Karpas-422 (cell line): ENCODE measurements at regions not wholly inside any gene's neighbourhood (a gene's known extent, or its start where the extent isn't known, plus 50 kb on each side); places are given as distances from the start of the nearest gene placed in this dataset.

Experiments used
- DNase-seq: peaks from one replicate; pipeline ENCODE4 v3.0.0-alpha.2; 2015
- H2AFZ ChIP-seq: fragments of 200-600 bp; sonication (generic); 2 replicates; pipeline ENCODE4 v1.6.1; 2014; ENCODE audit warnings: antibody characterized with exemption, low read length, mixed read lengths
- H3K27ac ChIP-seq: fragments of 200-600 bp; sonication (generic); 2 replicates; pipeline ENCODE4 v1.5.1; 2014; ENCODE audit warnings: mild to moderate bottlenecking, low read length, moderate library complexity
- H3K27me3 ChIP-seq: fragments of 200-600 bp; sonication (generic); 2 replicates; pipeline ENCODE4 v1.6.1; 2014; ENCODE audit warnings: low read length, mixed read lengths
- H3K36me3 ChIP-seq: fragments of 200-600 bp; sonication (generic); 2 replicates; pipeline ENCODE4 v1.6.1; 2014; ENCODE audit warnings: low read length, mixed read lengths; ENCODE audit not compliant: insufficient read depth
- H3K4me1 ChIP-seq: fragments of 200-600 bp; sonication (generic); 2 replicates; pipeline ENCODE4 v1.6.1; 2014; ENCODE audit warnings: mild to moderate bottlenecking, low read length, mixed read lengths
- H3K4me2 ChIP-seq: fragments of 200-600 bp; sonication (generic); 2 replicates; pipeline ENCODE4 v1.6.1; 2014; ENCODE audit warnings: low read length, low read depth, mild to moderate bottlenecking; ENCODE audit not compliant: poor library complexity, severe bottlenecking
- H3K4me3 ChIP-seq: fragments of 200-600 bp; sonication (generic); 2 replicates; pipeline ENCODE4 v1.5.1; 2014; ENCODE audit warnings: mild to moderate bottlenecking, antibody characterized with exemption, low read length, mixed read lengths
- H3K79me2 ChIP-seq: fragments of 200-600 bp; sonication (generic); 2 replicates; pipeline ENCODE4 v1.6.1; 2014; ENCODE audit warnings: mild to moderate bottlenecking, low read length, mixed read lengths
- H3K9ac ChIP-seq: fragments of 200-600 bp; sonication (generic); 2 replicates; pipeline ENCODE4 v1.6.0; 2014; ENCODE audit warnings: low read length
- H3K9me2 ChIP-seq: fragments of 200-600 bp; sonication (generic), shearing (Covaris generic); replicated peaks from 2 replicates; pipeline ENCODE4 v1.6.0; 2014; ENCODE audit warnings: mild to moderate bottlenecking, low read length, moderate library complexity; ENCODE audit not compliant: insufficient read depth
- H3K9me3 ChIP-seq: fragments of 300-700, 200-600 bp; sonication (generic); 2 replicates; pipeline ENCODE4 v1.6.1; 2014; ENCODE audit warnings: low read length, mixed read lengths
- H4K20me1 ChIP-seq: fragments of 200-600 bp; sonication (generic); 2 replicates; pipeline ENCODE4 v1.6.1; 2014; ENCODE audit warnings: mild to moderate bottlenecking, antibody characterized with exemption, low read length, low read depth; ENCODE audit not compliant: insufficient read depth

DNA sequence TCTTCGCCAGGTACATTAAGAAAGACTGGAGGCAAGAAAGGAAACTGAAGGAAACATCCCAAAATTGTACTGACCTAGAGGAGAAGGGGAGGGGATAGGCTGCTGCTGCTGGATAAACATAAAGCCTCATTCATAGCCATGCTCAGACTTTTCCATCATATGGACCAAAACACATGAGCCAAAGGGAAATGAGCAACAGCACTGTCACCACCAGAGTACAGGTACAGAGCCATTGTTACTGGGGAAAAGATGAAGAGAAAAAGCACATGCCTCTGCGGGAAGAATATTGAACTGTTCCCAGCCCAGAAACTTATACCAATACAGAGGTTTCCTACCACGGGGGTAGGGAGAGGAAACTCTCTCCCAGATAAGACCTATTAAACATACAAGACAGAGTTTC, 861.9 kb downstream of the NTRK3 start:
- Histone ChIP-seq H3K79me2 (no peaks in the 10 kb centered on the region), H3K4me3 (no peak overlapping the region), H3K9ac (no peak overlapping the region), H4K20me1 (no peaks in the 10 kb centered on the region), H3K9me2 (no peaks in the 10 kb centered on the region), H3K4me2 (no peak overlapping the region), H3K27ac (no peak overlapping the region), H3K36me3 (no peaks in the 10 kb centered on the region), H2AFZ (no peak overlapping the region), H3K4me1 (no peaks in the 10 kb centered on the region), H3K9me3 (peaks cover 17% of the 10 kb centered on the region), H3K27me3 (no peaks in the 10 kb centered on the region)
- no peak for DNase-seq

DNA sequence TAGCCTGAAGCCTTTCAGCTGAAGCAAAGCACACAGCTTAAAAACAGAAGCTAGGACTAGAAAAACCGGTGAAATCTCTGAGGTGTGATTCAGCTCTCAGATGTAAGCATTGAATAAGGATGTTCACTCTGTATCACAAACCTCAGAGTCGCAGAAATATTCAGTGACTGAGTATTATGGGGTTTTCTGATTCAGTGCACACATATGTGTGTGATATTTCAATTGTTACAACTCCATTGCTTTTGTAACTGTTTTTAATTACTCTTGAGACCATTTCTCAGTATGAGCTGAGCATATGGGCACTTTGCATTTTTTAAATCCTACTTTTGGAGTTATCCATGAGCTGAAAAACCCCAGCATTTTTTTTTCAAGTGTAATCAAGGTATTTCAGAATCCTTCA, 868.8 kb downstream of the NTRK3 start:
- Histone ChIP-seq H4K20me1 (no peaks in the 10 kb centered on the region), H3K36me3 (no peaks in the 10 kb centered on the region), H3K4me1 (no peaks in the 10 kb centered on the region), H3K4me2 (no peak overlapping the region), H3K9me3 (peaks cover 23% of the 10 kb centered on the region), H3K79me2 (no peaks in the 10 kb centered on the region), H3K27ac (no peak overlapping the region), H3K9ac (no peak overlapping the region), H3K9me2 (no peaks in the 10 kb centered on the region), H3K27me3 (no peaks in the 10 kb centered on the region), H2AFZ (no peak overlapping the region), H3K4me3 (no peak overlapping the region)
- no peak for DNase-seq

DNA sequence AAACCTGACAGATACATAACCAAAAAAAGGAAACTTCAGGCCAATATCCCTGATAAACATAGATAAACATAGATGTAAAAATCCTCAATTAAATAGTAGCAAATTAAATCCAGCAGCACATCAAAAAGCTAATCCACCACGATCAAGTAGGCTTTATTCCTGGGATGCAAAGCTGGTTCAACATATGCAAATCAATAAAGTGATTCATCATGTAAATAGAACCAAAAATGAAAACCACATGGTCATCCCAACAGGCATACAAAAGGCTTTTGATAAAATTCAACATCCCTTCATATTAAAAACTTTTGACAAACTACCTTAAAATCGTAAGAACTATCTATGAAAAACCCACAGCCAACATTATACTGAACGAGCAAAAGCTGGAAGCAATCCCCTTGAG, 882.2 kb downstream of the NTRK3 start:
- Histone ChIP-seq H3K4me3 (no peak overlapping the region), H3K79me2 (no peaks in the 10 kb centered on the region), H3K4me2 (no peak overlapping the region), H3K27ac (no peak overlapping the region), H3K36me3 (no peaks in the 10 kb centered on the region), H3K9me2 (no peaks in the 10 kb centered on the region), H3K9me3 (peaks cover 10% of the 10 kb centered on the region; the same call in 1 of the 2 replicates), H3K9ac (no peak overlapping the region), H3K27me3 (no peaks in the 10 kb centered on the region), H4K20me1 (no peaks in the 10 kb centered on the region), H3K4me1 (no peaks in the 10 kb centered on the region), H2AFZ (no peak overlapping the region)
- no peak for DNase-seq

DNA sequence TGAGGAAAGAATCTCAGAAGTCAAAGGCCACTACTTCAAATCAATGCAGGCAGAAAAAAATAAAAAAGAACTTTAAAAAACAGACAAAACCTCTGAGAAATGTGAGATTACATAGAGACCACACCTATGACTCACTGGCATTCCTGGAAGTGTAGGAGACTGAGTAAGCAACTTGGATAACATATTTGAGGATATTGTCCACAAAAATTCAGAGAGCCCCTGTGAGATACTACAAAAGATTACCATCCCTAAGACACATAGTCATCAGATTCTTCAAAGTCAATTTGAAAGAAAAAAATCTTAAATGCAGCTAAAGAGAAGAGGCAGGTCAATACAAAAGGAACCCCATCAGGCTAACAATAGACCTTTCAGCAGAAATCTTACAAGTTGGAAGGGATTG, 887.3 kb downstream of the NTRK3 start:
- no peak overlapping the region for H3K4me3 ChIP-seq
- no peak overlapping the region for H2AFZ ChIP-seq
- H3K9me3 ChIP-seq: peaks cover 20% of the 10 kb centered on the region
- no peak overlapping the region for H3K27ac ChIP-seq
- H3K27me3 ChIP-seq: no peaks in the 10 kb centered on the region
- H3K9ac ChIP-seq: no peak overlapping the region
- H4K20me1 ChIP-seq: no peaks in the 10 kb centered on the region
- no peaks in the 10 kb centered on the region for H3K9me2 ChIP-seq
- no peak for DNase-seq
- H3K4me2 ChIP-seq: no peak overlapping the region
- H3K36me3 ChIP-seq: no peaks in the 10 kb centered on the region
- H3K79me2 ChIP-seq: no peaks in the 10 kb centered on the region
- no peaks in the 10 kb centered on the region for H3K4me1 ChIP-seq

DNA sequence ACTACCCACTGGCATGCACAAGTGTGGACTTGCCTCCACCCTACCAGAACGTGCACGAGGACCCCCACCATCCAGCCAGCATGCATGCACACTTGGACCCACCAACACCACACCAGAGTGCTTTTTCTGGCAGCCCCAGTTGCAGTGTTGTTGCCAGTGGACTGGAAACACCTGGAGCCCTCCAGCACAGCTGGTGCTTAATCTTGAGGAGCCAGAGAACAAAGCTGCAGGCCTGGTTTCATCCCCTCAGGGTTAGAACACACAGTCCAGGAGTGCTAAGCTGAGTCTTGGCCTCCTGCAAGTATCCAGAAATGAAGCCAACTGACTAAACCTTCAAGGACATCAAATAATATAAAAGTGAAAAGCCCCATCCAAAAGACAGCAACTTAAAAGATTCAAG, 888.0 kb downstream of the NTRK3 start:
- H3K36me3 ChIP-seq: no peaks in the 10 kb centered on the region
- H3K4me3 ChIP-seq: no peak overlapping the region
- H3K27me3 ChIP-seq: no peaks in the 10 kb centered on the region
- no peaks in the 10 kb centered on the region for H3K4me1 ChIP-seq
- H3K4me2 ChIP-seq: no peak overlapping the region
- no peaks in the 10 kb centered on the region for H4K20me1 ChIP-seq
- no peak for DNase-seq
- H3K79me2 ChIP-seq: no peaks in the 10 kb centered on the region
- H2AFZ ChIP-seq: no peak overlapping the region
- H3K9ac ChIP-seq: no peak overlapping the region
- peaks cover 22% of the 10 kb centered on the region for H3K9me3 ChIP-seq
- no peaks in the 10 kb centered on the region for H3K9me2 ChIP-seq
- H3K27ac ChIP-seq: no peak overlapping the region

DNA sequence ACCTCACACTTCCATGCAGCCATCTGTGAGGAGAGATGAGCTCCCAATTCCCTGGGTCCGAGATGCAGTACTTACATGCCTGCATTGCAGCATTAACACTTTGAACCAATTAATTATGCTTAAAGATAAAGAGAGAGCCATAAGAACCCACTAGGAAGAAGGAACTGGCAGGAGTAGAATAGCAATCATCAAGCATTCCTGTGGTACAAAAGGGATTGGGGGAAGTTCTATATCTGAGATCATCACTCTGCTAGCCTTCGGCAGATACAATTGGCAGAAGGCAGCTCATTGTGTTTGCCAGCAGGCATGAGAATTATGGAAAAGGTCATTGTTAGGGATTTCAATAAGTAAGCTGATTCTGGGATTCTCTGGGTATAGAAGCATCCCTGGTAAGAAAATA, 891.4 kb downstream of the NTRK3 start:
- H3K9me2 ChIP-seq: no peaks in the 10 kb centered on the region
- no peak for DNase-seq
- H3K4me3 ChIP-seq: no peak overlapping the region
- H4K20me1 ChIP-seq: no peaks in the 10 kb centered on the region
- H3K4me1 ChIP-seq: no peaks in the 10 kb centered on the region
- peaks cover 23% of the 10 kb centered on the region for H3K9me3 ChIP-seq
- H3K9ac ChIP-seq: no peak overlapping the region
- H3K27ac ChIP-seq: no peak overlapping the region
- H3K27me3 ChIP-seq: no peaks in the 10 kb centered on the region
- H3K36me3 ChIP-seq: no peaks in the 10 kb centered on the region
- H3K79me2 ChIP-seq: no peaks in the 10 kb centered on the region
- H3K4me2 ChIP-seq: no peak overlapping the region
- H2AFZ ChIP-seq: no peak overlapping the region

DNA sequence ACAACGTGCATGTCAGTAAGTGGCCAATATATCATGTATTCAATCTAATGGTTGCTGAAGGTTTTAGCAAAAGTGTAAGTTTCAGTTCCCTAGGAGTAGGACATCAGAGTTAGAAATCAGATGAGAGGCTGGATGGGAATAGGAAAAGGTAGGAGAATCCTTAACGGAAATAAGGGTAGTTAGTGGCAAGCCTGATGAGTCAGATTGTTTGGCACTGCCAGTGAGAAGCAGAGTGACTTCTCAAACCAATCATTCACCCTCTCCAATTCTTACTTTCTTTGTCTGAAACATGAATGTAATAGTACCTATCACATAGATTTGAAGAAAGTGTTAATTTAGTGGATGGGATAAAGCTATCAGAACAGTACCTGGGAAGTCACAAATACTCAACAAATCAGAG, 894.0 kb downstream of the NTRK3 start:
- Histone ChIP-seq H3K36me3 (no peaks in the 10 kb centered on the region), H3K27ac (no peak overlapping the region), H3K9me2 (no peaks in the 10 kb centered on the region), H3K27me3 (no peaks in the 10 kb centered on the region), H2AFZ (no peak overlapping the region), H3K79me2 (no peaks in the 10 kb centered on the region), H3K4me3 (no peak overlapping the region), H3K9me3 (peaks cover 17% of the 10 kb centered on the region), H3K4me1 (no peaks in the 10 kb centered on the region), H3K9ac (no peak overlapping the region), H3K4me2 (no peak overlapping the region), H4K20me1 (no peaks in the 10 kb centered on the region)
- no peak for DNase-seq

DNA sequence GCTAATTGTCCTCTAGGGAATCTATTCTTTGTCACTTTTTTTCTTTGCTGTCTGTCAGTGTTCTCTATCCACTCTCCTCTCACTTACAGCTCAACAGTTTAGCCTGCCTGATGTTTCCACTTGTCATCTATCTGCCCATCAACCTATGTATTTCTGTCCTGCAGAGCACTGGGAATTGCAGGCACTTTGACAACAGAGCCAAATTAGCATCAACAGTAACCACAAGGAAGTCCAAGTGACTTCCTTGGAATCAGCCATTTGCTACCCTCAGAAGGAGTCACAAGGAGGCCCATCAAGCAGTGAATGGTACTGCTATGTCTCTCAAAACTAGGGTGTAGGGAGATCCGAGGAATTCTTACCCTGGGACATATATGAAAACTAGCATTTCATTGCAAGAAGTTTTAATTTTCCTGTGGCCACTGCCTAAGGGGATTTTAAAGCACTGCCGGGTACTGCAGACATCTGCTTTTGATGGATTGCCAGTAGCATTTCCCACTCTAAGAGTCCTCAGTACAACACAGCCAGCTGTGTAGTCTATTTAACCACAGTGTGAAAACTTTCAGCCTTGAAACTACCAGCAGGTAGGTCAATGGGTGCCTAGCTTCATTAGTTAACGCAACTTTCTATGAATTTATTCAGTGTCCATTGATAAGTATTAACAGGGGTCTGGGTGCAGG, 898.8 kb downstream of the NTRK3 start:
- H3K9me2 ChIP-seq: no peaks in the 10 kb centered on the region
- no peak overlapping the region for H3K4me3 ChIP-seq
- no peaks in the 10 kb centered on the region for H3K36me3 ChIP-seq
- no peak for DNase-seq
- no peaks in the 10 kb centered on the region for H3K27me3 ChIP-seq
- no peaks in the 10 kb centered on the region for H3K79me2 ChIP-seq
- no peak overlapping the region for H3K27ac ChIP-seq
- H3K4me2 ChIP-seq: no peak overlapping the region
- H3K4me1 ChIP-seq: no peaks in the 10 kb centered on the region
- H3K9ac ChIP-seq: no peak overlapping the region
- H2AFZ ChIP-seq: no peak overlapping the region
- no peaks in the 10 kb centered on the region for H4K20me1 ChIP-seq
- H3K9me3 ChIP-seq: peaks cover 5% of the 10 kb centered on the region

DNA sequence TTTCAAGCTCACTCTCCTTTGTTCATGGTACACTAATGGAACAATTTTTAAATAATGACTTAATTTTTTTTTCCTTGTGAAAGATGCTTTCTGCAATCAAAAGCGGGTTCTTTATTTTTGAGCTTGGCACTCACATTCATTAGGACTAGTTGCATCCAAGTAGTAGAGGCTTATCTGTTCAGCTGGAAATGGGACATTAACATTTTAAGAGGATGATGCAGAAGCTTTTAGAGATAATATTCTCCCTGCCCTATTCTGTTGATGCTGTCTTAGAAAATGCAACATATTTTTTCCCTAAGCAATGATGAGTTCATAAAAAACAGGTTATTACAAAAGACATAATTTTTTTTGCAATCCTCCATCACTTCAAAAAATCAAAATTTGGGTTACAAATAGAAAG, 900.6 kb downstream of the NTRK3 start:
- DNase-seq: no peak
- no peak overlapping the region for H3K27ac ChIP-seq
- H3K27me3 ChIP-seq: no peaks in the 10 kb centered on the region
- H3K4me1 ChIP-seq: no peaks in the 10 kb centered on the region
- no peak overlapping the region for H3K4me2 ChIP-seq
- H2AFZ ChIP-seq: no peak overlapping the region
- no peak overlapping the region for H3K9ac ChIP-seq
- no peaks in the 10 kb centered on the region for H3K79me2 ChIP-seq
- no peaks in the 10 kb centered on the region for H4K20me1 ChIP-seq
- H3K9me2 ChIP-seq: no peaks in the 10 kb centered on the region
- no peak overlapping the region for H3K4me3 ChIP-seq
- H3K36me3 ChIP-seq: no peaks in the 10 kb centered on the region
- peaks cover 5% of the 10 kb centered on the region for H3K9me3 ChIP-seq
